Epidermal melanocyte (primary cell): ENCODE measurements at regions not wholly inside any gene's neighbourhood (a gene's known extent, or its start where the extent isn't known, plus 50 kb on each side); places are given as distances from the start of the nearest gene placed in this dataset.

Source experiments
- DNase-seq: peaks from one replicate; pipeline ENCODE4 v3.0.0; 2011; ENCODE audit warnings: low spot score; ENCODE audit not compliant: insufficient read length

GRCh38 chr6:105991561-105992314 lies 94.4 kb upstream of the PRDM1 start:
- no peak for DNase-seq

GRCh38 chr6:105990151-105990550 lies 96.0 kb upstream of the PRDM1 start:
- DNase-seq, result no peak

GRCh38 chr6:105988812-105989577 lies 97.1 kb upstream of the PRDM1 start:
- no peak for DNase-seq

DNA sequence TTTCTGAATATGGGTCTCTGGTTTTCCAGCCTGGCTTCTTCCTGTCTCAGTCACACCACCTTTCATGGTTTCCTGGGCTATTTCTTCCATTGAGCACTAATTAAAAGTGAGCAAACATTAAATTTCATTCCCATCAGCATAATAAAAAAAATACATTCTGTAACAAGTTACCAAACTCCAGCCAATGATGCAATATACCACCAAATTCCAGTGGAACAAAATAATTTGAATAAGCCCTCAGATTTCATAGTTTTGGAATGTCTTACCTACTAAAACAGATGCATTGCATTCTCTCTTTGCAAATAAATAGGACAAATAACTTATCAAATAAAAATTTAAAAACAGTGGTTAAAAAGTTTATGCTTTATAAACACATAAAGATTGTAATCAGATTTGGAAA lies 97.8 kb upstream of the PRDM1 start:
- DNase-seq, result no peak

DNA sequence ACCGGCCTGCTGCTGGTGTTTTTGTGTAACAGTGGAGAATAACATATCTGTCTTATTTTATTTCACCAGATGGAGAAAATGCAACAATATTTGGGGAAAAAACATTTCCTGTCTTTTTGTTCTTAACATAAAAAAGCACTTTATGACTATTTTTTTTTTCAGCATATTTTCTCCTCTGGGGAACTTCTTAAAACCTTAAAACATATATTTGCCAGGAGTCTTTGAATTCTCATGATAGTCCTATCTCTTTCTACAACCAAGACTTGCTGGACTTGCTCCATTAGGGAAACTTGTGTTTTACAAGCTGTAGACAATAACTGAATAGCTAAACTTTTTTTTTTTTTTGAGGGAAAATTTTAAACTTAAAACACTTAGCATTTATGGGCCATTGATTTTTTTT lies 98.6 kb upstream of the PRDM1 start:
- DNase-seq, result no peak

GRCh38 chr6:105986998-105987397 lies 99.1 kb upstream of the PRDM1 start:
- no peak for DNase-seq

GRCh38 chr6:105985816-105986632 lies 100.1 kb upstream of the PRDM1 start:
- no peak for DNase-seq

DNA sequence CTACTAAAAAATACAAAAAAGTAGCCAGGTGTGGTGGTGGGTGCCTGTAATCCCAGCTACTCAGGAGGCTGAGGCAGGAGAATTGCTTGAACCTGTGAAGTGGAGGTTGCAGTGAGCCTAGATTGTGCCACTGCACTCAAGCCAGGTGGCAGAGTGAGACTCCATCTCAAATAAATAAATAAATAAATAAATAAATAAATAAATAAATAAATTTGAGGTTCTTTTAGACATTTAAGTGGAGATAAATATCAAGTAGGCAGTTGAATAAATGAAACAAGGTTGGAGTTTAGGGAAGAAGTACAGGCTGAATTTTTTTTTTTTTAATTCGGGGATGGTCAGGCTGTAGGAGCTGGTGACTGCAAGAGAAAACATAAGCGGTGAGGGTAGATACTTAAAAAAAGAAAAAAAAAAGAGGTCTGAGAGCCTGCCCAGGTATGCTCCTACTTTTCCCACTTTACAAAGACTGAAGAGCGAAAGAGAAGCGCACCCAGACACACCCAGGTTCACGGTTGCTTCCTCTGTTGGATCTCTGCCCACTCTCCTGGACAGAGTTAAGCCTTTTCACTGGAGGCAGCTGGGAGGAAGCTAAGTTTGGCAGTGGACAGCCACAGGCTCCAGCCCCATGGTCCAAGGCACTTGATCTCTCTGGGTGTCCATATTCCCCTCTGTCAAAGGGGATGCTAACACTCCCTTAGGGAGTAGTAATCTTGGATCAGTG lies 100.9 kb upstream of the PRDM1 start:
- DNase-seq, result no peak

- DNase-seq, result no peak
Observed at GRCh38 chr6:105983763-105984162, 102.4 kb upstream of the PRDM1 start.

GRCh38 chr6:105982761-105983540 lies 103.2 kb upstream of the PRDM1 start:
- no peak for DNase-seq

DNA sequence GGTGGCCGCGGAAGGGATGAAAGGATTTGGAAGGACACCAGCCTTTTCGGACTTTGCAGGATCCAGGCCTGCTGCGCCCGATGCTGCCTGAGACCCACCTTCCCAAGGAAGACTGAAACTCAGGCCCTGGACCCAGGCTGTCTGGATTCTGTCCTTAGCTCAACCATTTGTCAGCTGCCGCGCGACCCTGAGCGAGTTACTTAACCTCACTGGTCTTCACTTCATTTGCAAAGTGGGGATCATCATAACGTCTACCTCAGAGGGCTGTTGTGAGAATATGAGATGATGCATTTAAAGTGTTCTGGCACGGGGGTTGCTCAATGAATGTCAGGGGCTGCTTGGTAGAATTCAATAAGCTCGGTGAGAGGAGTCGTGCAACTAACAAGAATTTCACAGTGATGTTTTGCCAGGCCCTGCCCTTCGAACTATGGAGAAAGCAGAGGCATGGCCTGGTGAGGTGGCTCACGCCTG lies 104.2 kb upstream of the PRDM1 start:
- DNase-seq, result no peak

- no peak for DNase-seq
Observed at GRCh38 chr6:105981002-105981887, 104.9 kb upstream of the PRDM1 start.

DNA sequence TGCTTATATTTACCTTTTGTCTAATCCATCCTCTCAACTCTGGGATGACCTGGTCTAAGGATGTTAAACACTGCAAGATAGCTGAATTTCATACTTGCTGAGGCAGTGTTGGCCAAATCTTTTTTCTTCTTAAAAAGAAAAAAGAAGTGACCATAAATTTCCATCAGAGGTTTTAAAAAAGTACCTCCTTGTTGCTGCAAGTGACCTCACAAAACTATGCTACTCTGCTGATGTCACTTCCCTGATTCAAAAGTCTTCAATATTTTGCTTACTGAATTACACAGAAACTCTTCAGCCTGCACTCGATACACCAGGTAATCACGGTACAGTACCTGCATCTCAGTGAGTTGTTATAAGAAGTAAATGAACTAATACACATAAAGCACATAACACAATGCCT lies 107.2 kb upstream of the PRDM1 start:
- no peak for DNase-seq

DNA sequence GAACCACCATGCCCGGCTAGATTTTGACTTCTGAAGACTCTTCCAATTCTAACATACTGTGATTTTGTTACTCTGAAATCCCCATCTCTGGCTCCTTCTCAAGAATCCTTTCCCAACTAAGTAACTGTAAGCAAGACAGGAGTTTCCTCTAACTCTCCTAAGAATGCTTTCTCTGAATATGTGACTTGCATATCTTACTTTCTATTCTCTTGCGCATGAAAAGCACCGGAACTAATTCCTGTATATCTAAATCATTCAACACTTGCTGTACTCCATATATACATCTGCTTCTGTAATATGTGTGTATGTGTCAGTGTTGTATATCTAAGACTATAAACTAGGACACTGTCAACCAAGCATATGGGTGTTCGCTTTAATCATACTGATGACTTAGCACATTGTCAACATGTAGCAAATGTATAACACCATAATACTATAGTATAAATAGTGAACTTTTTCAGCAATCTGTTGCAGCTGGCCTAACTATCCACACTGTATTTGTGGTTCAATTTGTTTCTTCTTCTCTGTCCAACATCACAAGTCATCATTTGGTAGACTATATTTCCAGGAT lies 108.1 kb upstream of the PRDM1 start:
- DNase-seq, result no peak

DNA sequence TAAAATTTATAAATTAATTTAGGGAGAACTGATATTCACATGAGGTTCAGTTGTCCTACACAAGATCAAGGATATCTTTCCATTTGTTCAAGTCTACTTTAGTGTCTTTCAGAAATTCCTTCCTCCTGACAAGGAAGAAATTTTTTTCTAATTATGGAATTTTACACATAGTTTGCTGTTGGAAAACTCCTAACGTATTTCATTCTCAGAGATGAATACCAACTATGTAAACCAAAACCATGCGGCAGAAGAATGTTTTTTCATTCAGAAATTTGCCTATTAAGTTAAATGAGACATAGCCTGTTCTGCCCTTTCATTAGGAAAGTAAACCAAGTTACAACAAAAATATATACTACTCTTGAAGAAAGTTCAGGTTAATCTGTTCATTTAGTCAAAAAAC lies 111.2 kb upstream of the PRDM1 start:
- DNase-seq, result no peak

DNA sequence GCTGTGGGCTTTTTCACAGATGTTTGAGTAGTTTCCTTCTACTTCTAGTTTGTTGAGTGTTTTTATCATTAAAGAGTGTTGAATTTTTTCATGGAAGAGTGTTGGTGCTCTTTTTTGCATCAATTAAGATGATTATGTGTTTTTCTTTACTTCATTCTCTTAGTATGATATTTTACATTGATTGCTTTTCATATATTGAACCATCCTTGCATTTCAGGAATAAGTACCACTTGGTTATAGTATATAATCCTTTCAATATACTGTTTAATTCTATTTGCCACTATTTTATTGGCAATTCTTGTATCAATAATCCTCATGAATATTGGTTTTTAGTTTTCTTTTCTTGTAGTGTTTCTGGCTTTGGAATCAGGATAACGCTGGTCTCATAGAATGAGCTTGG lies 113.7 kb upstream of the PRDM1 start:
- DNase-seq, result no peak

DNA sequence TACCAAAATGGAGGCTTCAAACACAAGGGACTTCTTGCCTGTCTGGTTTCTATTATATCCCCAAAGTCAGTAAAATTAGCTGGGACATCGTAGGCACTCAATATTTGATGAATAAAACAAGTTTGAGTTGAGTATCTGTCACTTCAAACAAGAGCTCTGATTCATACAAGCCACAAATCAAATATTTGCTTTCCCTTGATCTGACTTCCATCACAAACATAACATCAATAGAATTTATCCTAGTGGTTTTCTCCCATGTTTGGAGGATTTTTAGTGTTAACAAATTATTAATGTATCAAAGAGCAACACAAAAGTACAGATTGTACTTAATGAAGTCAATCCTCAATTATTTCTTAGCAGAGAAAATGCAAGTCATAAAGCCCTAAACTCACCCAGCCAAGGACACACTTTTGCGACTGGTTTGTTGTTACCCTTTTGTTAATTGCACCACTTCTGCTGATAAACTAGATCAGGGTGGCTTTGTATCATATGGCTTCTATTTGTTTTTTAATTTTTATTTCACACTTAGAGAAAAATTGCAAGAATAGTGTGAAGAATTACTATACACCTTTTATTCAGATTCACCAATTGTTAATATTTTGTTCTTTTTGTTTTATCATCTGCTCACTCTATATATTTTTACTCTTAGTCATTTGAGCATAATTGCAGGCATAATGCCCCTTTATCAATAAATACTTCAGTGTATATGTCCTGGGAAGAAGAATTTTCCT lies 117.4 kb upstream of the PRDM1 start:
- DNase-seq, result no peak

DNA sequence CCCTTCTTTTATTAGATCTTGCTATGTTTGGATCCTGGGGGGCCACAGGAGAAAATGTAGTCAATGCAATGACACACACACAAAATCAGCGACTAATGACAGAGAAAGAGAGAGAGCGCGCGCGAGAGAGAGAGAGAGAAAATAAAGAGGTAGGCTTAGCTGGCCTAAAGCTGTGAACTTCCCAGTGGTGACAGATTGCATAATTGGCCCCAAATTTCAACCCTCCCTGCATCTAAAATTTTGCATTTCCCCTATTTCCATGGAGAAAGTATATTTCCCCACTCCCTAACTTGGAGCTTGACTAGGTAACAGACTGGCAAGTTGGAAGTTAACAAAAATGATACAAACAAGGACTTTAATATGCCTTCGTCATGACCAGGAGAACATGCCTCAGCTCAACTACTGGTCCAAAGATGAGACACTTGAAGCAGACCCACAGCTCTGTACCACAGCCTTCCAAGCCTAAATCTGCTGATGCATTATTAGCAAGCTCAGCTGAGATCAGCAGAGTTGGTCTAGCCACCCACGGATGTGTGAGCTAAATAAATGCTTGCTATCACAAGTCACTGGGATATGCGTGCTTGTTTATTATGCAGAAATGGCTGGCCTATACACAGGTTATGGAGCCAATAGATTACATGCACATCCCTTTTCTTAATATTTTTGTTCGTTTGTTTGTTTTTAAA lies 118.1 kb upstream of the PRDM1 start:
- no peak for DNase-seq
